Tibial nerve (tissue), 4 donors: ENCODE measurements at regions not wholly inside any gene's neighbourhood (a gene's known extent, or its start where the extent isn't known, plus 50 kb on each side); places are given as distances from the start of the nearest gene placed in this dataset.

Experiments
- DNase-seq, 2 donors: peaks; one replicate each; pipeline ENCODE4 v3.0.0-alpha.2; 2019; ENCODE audit warnings: low spot score in 2 of 2
- H3K27ac ChIP-seq, 4 donors: fragments of 200-600 bp; sonication (generic) in 3 of 4; one replicate each; pipeline ENCODE4 v1.5.1; 2017 to 2019; ENCODE audit warnings: mild to moderate bottlenecking in 1 of 4
- H3K27me3 ChIP-seq, 2 donors: fragments of 200-600 bp; sonication (generic) in 1 of 2; one replicate each; pipeline versions ENCODE4 v1.5.1 to v1.6.0; 2017 to 2019
- H3K36me3 ChIP-seq, 3 donors: fragments of 200-600 bp; sonication (generic); one replicate each; pipeline ENCODE4 v1.5.1; 2018 to 2019
- H3K4me1 ChIP-seq, 4 donors: fragments of 200-600 bp; sonication (generic) in 3 of 4; one replicate each; pipeline ENCODE4 v1.5.1; 2017 to 2019
- H3K4me3 ChIP-seq, 4 donors: fragments of 200-600 bp; sonication (generic) in 3 of 4; one replicate each; pipeline ENCODE4 v1.5.1; 2017 to 2019; ENCODE audit warnings: mild to moderate bottlenecking in 1 of 4, moderate library complexity in 1 of 4
- H3K9me3 ChIP-seq, 4 donors: fragments of 200-600 bp; sonication (generic) in 3 of 4; one replicate each; pipeline ENCODE4 v1.5.1; 2017 to 2019
- EP300 ChIP-seq, 2 donors: sonication (generic); formaldehyde crosslinking; IDR thresholded peaks; one replicate each; pipeline ENCODE4 v1.6.1; 2017; ENCODE audit warnings: antibody characterized with exemption in 2 of 2, mild to moderate bottlenecking in 1 of 2
- POLR2A ChIP-seq, 2 donors: fragments of 450-650 bp; IDR thresholded peaks; one replicate each; pipeline ENCODE4 v1.6.1; 2017; ENCODE audit warnings: antibody characterized with exemption in 2 of 2, mild to moderate bottlenecking in 2 of 2, moderate library complexity in 2 of 2
- WGBS, 2 donors: methylation state at CpG; one replicate each; pipeline ENCODE4 v1.1.5; 2018; 5-methylcytosine and 5-hydroxymethylcytosine counted together
- TF ChIP-seq, protein P1 (sequence below), 5 experiments: fragments of 200-600 bp in 3 of 5; fragments of 450-650 bp in 2 of 5; sonication (generic) in 3 of 5; IDR thresholded peaks; one replicate each; pipeline ENCODE4 v1.5.1; 2016 to 2019; ENCODE audit warnings: antibody characterized with exemption in 5 of 5, mild to moderate bottlenecking in 3 of 5, moderate library complexity in 2 of 5

- no peak overlapping the region for H3K27ac ChIP-seq
- H3K4me3 ChIP-seq, result no peak overlapping the region
- H3K9me3 ChIP-seq, result no peaks in the 10 kb centered on the region
- no peak for DNase-seq
- no peaks in the 10 kb centered on the region for H3K36me3 ChIP-seq
- WGBS, 2 donors, result 49 to 50% methylated on average over 2 of the region's 2 CpGs
- no peaks in the 10 kb centered on the region for H3K27me3 ChIP-seq
- H3K4me1 ChIP-seq, result no peaks in the 10 kb centered on the region
- TF ChIP-seq, protein P1, sequence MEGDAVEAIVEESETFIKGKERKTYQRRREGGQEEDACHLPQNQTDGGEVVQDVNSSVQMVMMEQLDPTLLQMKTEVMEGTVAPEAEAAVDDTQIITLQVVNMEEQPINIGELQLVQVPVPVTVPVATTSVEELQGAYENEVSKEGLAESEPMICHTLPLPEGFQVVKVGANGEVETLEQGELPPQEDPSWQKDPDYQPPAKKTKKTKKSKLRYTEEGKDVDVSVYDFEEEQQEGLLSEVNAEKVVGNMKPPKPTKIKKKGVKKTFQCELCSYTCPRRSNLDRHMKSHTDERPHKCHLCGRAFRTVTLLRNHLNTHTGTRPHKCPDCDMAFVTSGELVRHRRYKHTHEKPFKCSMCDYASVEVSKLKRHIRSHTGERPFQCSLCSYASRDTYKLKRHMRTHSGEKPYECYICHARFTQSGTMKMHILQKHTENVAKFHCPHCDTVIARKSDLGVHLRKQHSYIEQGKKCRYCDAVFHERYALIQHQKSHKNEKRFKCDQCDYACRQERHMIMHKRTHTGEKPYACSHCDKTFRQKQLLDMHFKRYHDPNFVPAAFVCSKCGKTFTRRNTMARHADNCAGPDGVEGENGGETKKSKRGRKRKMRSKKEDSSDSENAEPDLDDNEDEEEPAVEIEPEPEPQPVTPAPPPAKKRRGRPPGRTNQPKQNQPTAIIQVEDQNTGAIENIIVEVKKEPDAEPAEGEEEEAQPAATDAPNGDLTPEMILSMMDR (IDR thresholded peaks at IDR 0.05), result no peak
- TF ChIP-seq EP300 (IDR thresholded peaks at IDR 0.05) (no peak), POLR2A (IDR thresholded peaks at IDR 0.05) (no peak)
Measured at GRCh38 chr11:92137747-92138146, 86.9 kb upstream of the FAT3 start.

GRCh38 chr11:92136797-92137196 is 87.8 kb upstream of the FAT3 start:
- Histone ChIP-seq H3K9me3 (no peaks in the 10 kb centered on the region), H3K4me1 (no peaks in the 10 kb centered on the region), H3K27ac (no peak overlapping the region), H3K27me3 (no peaks in the 10 kb centered on the region), H3K4me3 (no peak overlapping the region), H3K36me3 (no peaks in the 10 kb centered on the region)
- WGBS, 2 donors, result 75 to 87% methylated on average over 2 of the region's 2 CpGs
- no peak for DNase-seq
- TF ChIP-seq, protein P1 (IDR thresholded peaks at IDR 0.05), result no peak

DNA sequence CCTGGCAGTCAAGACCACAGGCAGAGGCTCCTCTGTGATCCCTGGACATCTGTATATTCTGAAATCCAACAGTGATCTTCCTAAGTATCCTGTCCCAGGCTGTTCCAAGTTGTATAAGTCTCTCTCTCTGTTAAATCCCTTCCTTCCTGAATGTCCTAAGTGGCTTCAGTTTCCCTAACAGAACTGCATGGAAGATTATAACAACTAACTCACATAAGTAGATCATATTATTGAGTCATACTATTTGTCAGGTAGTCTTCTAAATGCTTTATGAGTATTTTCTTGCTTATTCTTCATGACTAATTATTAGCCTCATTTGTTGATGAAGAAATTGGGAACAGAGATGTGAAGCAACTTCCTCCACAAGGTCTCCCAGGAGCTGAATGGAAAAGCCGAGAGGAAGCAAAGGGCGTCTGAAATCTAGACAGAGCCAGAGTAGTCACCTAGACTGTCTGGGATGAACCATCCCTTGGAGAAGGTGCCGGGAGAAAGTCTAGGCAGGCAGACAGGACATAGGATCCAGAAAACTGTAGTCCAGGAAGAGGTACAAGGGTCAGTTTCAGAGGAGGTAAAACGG is 93.2 kb upstream of the FAT3 start:
- WGBS, 2 donors, result 51 to 70% methylated on average over 4 of the region's 4 CpGs
- TF ChIP-seq, protein P1 (IDR thresholded peaks at IDR 0.05), result no peak
- no peak for TF ChIP-seq POLR2A (IDR thresholded peaks at IDR 0.05)
- TF ChIP-seq EP300 (IDR thresholded peaks at IDR 0.05), result no peak
- no peaks in the 10 kb centered on the region for H3K27me3 ChIP-seq
- H3K36me3 ChIP-seq, result no peaks in the 10 kb centered on the region
- no peak for DNase-seq
- H3K27ac ChIP-seq, result no peak overlapping the region
- H3K4me3 ChIP-seq, result no peak overlapping the region
- H3K4me1 ChIP-seq, result no peaks in the 10 kb centered on the region
- H3K9me3 ChIP-seq, result no peaks in the 10 kb centered on the region

DNA sequence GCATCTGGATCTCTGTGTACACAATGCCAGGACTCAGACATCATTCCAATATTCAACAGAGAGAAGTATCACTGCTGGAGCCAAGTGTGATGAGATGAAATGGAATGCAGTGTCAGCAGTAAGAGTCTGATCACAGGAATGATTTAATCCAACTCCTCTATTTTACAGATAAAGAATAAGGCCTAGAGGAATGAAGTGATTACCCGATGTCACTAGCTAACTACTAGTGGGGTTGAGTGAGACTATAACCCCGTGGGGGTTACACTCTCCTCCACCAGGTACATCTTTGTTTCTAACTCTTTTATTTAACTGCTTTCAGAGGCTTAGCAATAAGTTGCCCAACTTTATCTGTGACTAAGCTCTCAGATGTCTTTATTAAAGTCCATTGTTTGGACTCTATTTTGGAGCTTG is 94.2 kb upstream of the FAT3 start:
- TF ChIP-seq POLR2A (IDR thresholded peaks at IDR 0.05), result no peak
- TF ChIP-seq, protein P1 (IDR thresholded peaks at IDR 0.05), result no peak
- TF ChIP-seq EP300 (IDR thresholded peaks at IDR 0.05), result no peak
- no peak for DNase-seq
- Histone ChIP-seq H3K36me3 (no peaks in the 10 kb centered on the region), H3K27me3 (no peaks in the 10 kb centered on the region), H3K9me3 (no peaks in the 10 kb centered on the region), H3K27ac (no peak overlapping the region), H3K4me1 (no peaks in the 10 kb centered on the region), H3K4me3 (no peak overlapping the region)
- WGBS, 2 donors, result 30 to 42% methylated on average over 2 of the region's 2 CpGs

GRCh38 chr11:92129811-92130210 is 94.8 kb upstream of the FAT3 start:
- Histone ChIP-seq H3K4me3 (no peak overlapping the region), H3K27ac (no peak overlapping the region), H3K27me3 (no peaks in the 10 kb centered on the region), H3K9me3 (no peaks in the 10 kb centered on the region), H3K4me1 (no peaks in the 10 kb centered on the region), H3K36me3 (no peaks in the 10 kb centered on the region)
- no peak for TF ChIP-seq POLR2A (IDR thresholded peaks at IDR 0.05)
- TF ChIP-seq EP300 (IDR thresholded peaks at IDR 0.05), result no peak
- 38 to 47% methylated on average over 1 of the region's 1 CpG for WGBS, 2 donors
- DNase-seq, result no peak

GRCh38 chr11:92128026-92128425 is 96.6 kb upstream of the FAT3 start:
- Histone ChIP-seq H3K9me3 (no peaks in the 10 kb centered on the region), H3K4me3 (no peak overlapping the region), H3K27ac (no peak overlapping the region), H3K4me1 (no peaks in the 10 kb centered on the region), H3K27me3 (no peaks in the 10 kb centered on the region), H3K36me3 (no peaks in the 10 kb centered on the region)
- TF ChIP-seq, protein P1 (IDR thresholded peaks at IDR 0.05), result no peak
- no peak for TF ChIP-seq EP300 (IDR thresholded peaks at IDR 0.05)
- TF ChIP-seq POLR2A (IDR thresholded peaks at IDR 0.05), result no peak
- no peak for DNase-seq
- WGBS, 2 donors, result 57 to 64% methylated on average over 2 of the region's 2 CpGs
